Uterus (tissue), 2 donors: ENCODE measurements at regions not wholly inside any gene's neighbourhood (a gene's known extent, or its start where the extent isn't known, plus 50 kb on each side); places are given as distances from the start of the nearest gene placed in this dataset.

Experiments used
- POLR2A ChIP-seq, 2 donors: fragments of 450-650 bp; IDR thresholded peaks; one replicate each; pipeline ENCODE4 v1.6.1; 2016; ENCODE audit warnings: antibody characterized with exemption in 2 of 2, mild to moderate bottlenecking in 1 of 2, moderate library complexity in 1 of 2
- TF ChIP-seq, protein P1 (sequence below), 4 experiments: fragments of 200-600 bp in 2 of 4; fragments of 450-650 bp in 2 of 4; sonication (generic) in 2 of 4; IDR thresholded peaks; one replicate each; pipeline ENCODE4 v1.5.1; 2016 to 2019; ENCODE audit warnings: antibody characterized with exemption in 4 of 4, mild to moderate bottlenecking in 2 of 4, moderate library complexity in 1 of 4

- TF ChIP-seq, protein P1, sequence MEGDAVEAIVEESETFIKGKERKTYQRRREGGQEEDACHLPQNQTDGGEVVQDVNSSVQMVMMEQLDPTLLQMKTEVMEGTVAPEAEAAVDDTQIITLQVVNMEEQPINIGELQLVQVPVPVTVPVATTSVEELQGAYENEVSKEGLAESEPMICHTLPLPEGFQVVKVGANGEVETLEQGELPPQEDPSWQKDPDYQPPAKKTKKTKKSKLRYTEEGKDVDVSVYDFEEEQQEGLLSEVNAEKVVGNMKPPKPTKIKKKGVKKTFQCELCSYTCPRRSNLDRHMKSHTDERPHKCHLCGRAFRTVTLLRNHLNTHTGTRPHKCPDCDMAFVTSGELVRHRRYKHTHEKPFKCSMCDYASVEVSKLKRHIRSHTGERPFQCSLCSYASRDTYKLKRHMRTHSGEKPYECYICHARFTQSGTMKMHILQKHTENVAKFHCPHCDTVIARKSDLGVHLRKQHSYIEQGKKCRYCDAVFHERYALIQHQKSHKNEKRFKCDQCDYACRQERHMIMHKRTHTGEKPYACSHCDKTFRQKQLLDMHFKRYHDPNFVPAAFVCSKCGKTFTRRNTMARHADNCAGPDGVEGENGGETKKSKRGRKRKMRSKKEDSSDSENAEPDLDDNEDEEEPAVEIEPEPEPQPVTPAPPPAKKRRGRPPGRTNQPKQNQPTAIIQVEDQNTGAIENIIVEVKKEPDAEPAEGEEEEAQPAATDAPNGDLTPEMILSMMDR (IDR thresholded peaks at IDR 0.05), result no peak
- no peak for TF ChIP-seq POLR2A (IDR thresholded peaks at IDR 0.05)
Measured at GRCh38 chr7:42621543-42622219, 290.2 kb downstream of the C7orf25 start.
